ENCODE measurements at regions not wholly inside any gene's neighbourhood (a gene's known extent, or its start where the extent isn't known, plus 50 kb on each side); places are given as distances from the start of the nearest gene placed in this dataset.

GRCh38 chr2:216802516-216803215, 57.2 kb downstream of the TNP1 start:
- TF ChIP-seq CTCF (IDR thresholded peaks at IDR 0.05; ENCODE audit: extremely low read depth in 1 of 2, insufficient read depth in 1 of 2, low read depth in 1 of 2, low read length in 2 of 2) (no peak), EZH2 (IDR thresholded peaks at IDR 0.05; ENCODE audit: borderline replicate concordance, low read depth, low read length, severe bottlenecking) (no peak), POLR2A (IDR thresholded peaks at IDR 0.05; ENCODE audit: low read depth, low read length) (no peak), MYC (IDR thresholded peaks at IDR 0.05; ENCODE audit: low read depth, low read length) (no peak), POLR2AphosphoS5 (IDR thresholded peaks at IDR 0.05; ENCODE audit: insufficient read depth, low read depth, low read length) (no peak), JUN (IDR thresholded peaks at IDR 0.05; ENCODE audit: borderline replicate concordance, insufficient read depth, insufficient read length, low read depth) (no peak)
